ENCODE measurements at regions not wholly inside any gene's neighbourhood (a gene's known extent, or its start where the extent isn't known, plus 50 kb on each side); places are given as distances from the start of the nearest gene placed in this dataset.

- peak; percentile 34 for TF ChIP-seq CTCF (IDR thresholded peaks at IDR 0.05; ENCODE audit: insufficient read depth, low read length, poor library complexity, severe bottlenecking)
- TF ChIP-seq EZH2phosphoT487 (conservative IDR thresholded peaks at IDR 0.05; ENCODE audit: low read length) = no peak
Observed at GRCh38 chr9:32703635-32704034, 68.2 kb upstream of the TAF1L start.

Data from SU-DHL-6 (cell line).